ENCODE measurements at regions not wholly inside any gene's neighbourhood (a gene's known extent, or its start where the extent isn't known, plus 50 kb on each side); places are given as distances from the start of the nearest gene placed in this dataset.

- TF ChIP-seq, protein P1, sequence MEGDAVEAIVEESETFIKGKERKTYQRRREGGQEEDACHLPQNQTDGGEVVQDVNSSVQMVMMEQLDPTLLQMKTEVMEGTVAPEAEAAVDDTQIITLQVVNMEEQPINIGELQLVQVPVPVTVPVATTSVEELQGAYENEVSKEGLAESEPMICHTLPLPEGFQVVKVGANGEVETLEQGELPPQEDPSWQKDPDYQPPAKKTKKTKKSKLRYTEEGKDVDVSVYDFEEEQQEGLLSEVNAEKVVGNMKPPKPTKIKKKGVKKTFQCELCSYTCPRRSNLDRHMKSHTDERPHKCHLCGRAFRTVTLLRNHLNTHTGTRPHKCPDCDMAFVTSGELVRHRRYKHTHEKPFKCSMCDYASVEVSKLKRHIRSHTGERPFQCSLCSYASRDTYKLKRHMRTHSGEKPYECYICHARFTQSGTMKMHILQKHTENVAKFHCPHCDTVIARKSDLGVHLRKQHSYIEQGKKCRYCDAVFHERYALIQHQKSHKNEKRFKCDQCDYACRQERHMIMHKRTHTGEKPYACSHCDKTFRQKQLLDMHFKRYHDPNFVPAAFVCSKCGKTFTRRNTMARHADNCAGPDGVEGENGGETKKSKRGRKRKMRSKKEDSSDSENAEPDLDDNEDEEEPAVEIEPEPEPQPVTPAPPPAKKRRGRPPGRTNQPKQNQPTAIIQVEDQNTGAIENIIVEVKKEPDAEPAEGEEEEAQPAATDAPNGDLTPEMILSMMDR (IDR thresholded peaks at IDR 0.05): no peak
- no peak for TF ChIP-seq POLR2A (IDR thresholded peaks at IDR 0.05)
Measured at GRCh38 chr13:55887561-55887960, 1253.2 kb upstream of the PRR20A start.
